GM12872 (cell line): ENCODE measurements at regions not wholly inside any gene's neighbourhood (a gene's known extent, or its start where the extent isn't known, plus 50 kb on each side); places are given as distances from the start of the nearest gene placed in this dataset.

Experiments used
- CTCF ChIP-seq: IDR thresholded peaks from 3 replicates; pipeline ENCODE4 v1.5.1; 2011; ENCODE audit warnings: low read depth, mild to moderate bottlenecking, low read length, moderate library complexity; ENCODE audit not compliant: insufficient read depth

- no peak for TF ChIP-seq CTCF
Measured at GRCh38 chr17:71378741-71379140, 742.1 kb upstream of the SOX9 start.

DNA sequence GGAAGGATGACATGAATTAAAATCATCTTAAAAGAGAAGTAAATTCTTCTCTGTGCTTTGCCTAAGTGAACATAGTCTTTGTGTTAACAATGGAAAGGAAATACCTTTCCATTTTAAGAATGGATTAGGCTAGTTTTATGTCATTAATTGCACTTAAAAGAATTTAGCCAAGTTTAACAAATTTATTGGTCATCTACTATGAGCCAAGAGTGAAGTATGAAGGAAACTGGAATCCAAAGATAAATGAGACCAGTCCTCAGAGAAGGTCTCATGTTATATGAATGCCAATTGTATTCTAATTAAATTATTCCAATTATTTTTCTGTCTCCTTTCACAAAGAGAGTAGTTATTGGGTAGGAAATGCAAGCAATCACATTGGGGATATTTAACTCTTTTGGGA, 741.3 kb upstream of the SOX9 start:
- no peak for TF ChIP-seq CTCF

DNA sequence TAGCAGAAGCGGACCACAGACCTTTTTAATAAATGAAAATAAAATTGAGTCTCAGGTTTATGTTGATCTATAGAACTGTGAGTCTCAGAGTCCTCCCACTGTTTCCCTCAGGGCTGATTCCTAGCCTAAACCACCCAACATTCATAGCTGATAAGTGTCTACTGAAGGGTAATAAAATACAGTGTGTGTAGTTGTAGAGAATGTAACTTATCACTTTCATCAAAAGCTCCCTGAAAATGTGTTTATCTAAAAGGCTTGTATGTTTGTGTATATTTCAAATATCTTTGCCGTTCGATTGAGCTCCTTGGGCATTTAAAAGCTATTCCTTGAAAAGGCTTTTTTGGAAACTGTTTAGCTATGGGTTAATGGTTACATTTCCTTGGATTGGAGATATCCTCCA, 740.3 kb upstream of the SOX9 start:
- no peak for TF ChIP-seq CTCF

GRCh38 chr17:71380936-71381335, 739.9 kb upstream of the SOX9 start:
- no peak for TF ChIP-seq CTCF

DNA sequence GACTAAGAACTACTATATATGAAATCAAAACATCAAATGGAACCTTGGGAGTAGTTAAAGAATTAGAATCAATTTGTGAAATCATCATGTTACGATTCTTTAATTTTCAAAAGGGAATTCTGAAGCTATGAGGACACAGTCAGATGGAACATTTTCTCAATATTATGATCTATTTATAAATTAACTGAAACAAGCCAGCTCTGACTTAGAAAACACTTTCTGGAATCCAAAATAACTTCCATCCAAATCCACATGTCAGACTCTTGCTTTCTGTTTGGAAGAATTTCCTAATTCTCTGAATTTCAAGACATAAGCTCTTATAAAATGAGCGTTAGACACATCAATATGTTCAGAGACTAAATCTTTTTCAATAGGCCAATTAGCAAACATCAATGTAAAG, 737.7 kb upstream of the SOX9 start:
- TF ChIP-seq CTCF: no peak

- TF ChIP-seq CTCF: no peak
Measured at GRCh38 chr17:71387456-71387855, 733.4 kb upstream of the SOX9 start.

GRCh38 chr17:71392715-71393567, 727.9 kb upstream of the SOX9 start:
- no peak for TF ChIP-seq CTCF
